AG20443 (cell line): ENCODE measurements at regions not wholly inside any gene's neighbourhood (a gene's known extent, or its start where the extent isn't known, plus 50 kb on each side); places are given as distances from the start of the nearest gene placed in this dataset.
"Not testable (repeated sequence)": the region's sequence is repeated elsewhere in the genome, so short reads cannot be mapped to it uniquely, and the experiment has no call there.

Experiments
- DNase-seq: peaks from one replicate; pipeline ENCODE4 v3.0.0; 2012; ENCODE audit warnings: low spot score, mixed read lengths

- DNase-seq: no peak
These were observed 72.7 kb upstream of the NALF2 start for GRCh38 chrX:69431420-69431819.

- DNase-seq: no peak
These were observed 73.3 kb upstream of the NALF2 start for GRCh38 chrX:69430785-69431184.

GRCh38 chrX:69429339-69430015, 74.6 kb upstream of the NALF2 start:
- no peak for DNase-seq

GRCh38 chrX:69428216-69428615, 75.9 kb upstream of the NALF2 start:
- DNase-seq: no peak

GRCh38 chrX:69424910-69425309, 79.2 kb upstream of the NALF2 start:
- DNase-seq: no peak

- DNase-seq: peak; percentile 6
These were observed 80.0 kb upstream of the NALF2 start for GRCh38 chrX:69424161-69424560.

GRCh38 chrX:69422208-69422607, 81.9 kb upstream of the NALF2 start:
- not testable (repeated sequence) for DNase-seq

- DNase-seq: no peak
These were observed 88.4 kb upstream of the NALF2 start for GRCh38 chrX:69415698-69416097.

- DNase-seq: no peak
These were observed 91.5 kb upstream of the NALF2 start for GRCh38 chrX:69412661-69413060.

- DNase-seq: no peak
These were observed 105.2 kb upstream of the NALF2 start for GRCh38 chrX:69398881-69399280.

GRCh38 chrX:69396916-69397315, 107.2 kb upstream of the NALF2 start:
- DNase-seq: no peak

- no peak for DNase-seq
These were observed 108.8 kb upstream of the NALF2 start for GRCh38 chrX:69395306-69395705.

- DNase-seq: no peak
These were observed 115.0 kb upstream of the NALF2 start for GRCh38 chrX:69389101-69389501.

- no peak for DNase-seq
These were observed 115.6 kb upstream of the NALF2 start for GRCh38 chrX:69388526-69388925.

- DNase-seq: peak; percentile 78
These were observed 116.3 kb upstream of the NALF2 start for GRCh38 chrX:69387567-69388487.

- no peak for DNase-seq
These were observed 117.4 kb upstream of the NALF2 start for GRCh38 chrX:69386681-69387080.

GRCh38 chrX:69379412-69379811, 124.7 kb upstream of the NALF2 start:
- DNase-seq: no peak

- no peak for DNase-seq
These were observed 129.6 kb upstream of the NALF2 start for GRCh38 chrX:69374569-69374968.

GRCh38 chrX:69372435-69372834, 131.7 kb upstream of the NALF2 start:
- no peak for DNase-seq

GRCh38 chrX:69371159-69371558, 133.0 kb upstream of the NALF2 start:
- DNase-seq: no peak

GRCh38 chrX:69369999-69370398, 134.1 kb upstream of the NALF2 start:
- DNase-seq: no peak

- DNase-seq: no peak
These were observed 137.9 kb upstream of the NALF2 start for GRCh38 chrX:69366183-69366582.

- DNase-seq: no peak
These were observed 138.4 kb upstream of the NALF2 start for GRCh38 chrX:69365755-69366154.
